Loucy (cell line): ENCODE measurements at regions not wholly inside any gene's neighbourhood (a gene's known extent, or its start where the extent isn't known, plus 50 kb on each side); places are given as distances from the start of the nearest gene placed in this dataset.

Experiments used
- H2AFZ ChIP-seq: fragments of 200-600 bp; sonication (generic); 2 replicates; pipeline ENCODE4 v1.6.0; 2016; ENCODE audit warnings: antibody characterized with exemption, mild to moderate bottlenecking, low read length, moderate library complexity
- H3F3A ChIP-seq: fragments of 200-600 bp; 2 replicates; pipeline ENCODE4 v1.6.0; 2016; ENCODE audit warnings: antibody characterized with exemption, low read depth, mild to moderate bottlenecking
- H3K27me3 ChIP-seq: fragments of 200-600 bp; sonication (generic); 2 replicates; pipeline ENCODE4 v1.6.1; 2014; ENCODE audit warnings: low read length, mild to moderate bottlenecking; ENCODE audit not compliant: insufficient read depth, poor library complexity, severe bottlenecking
- H3K36me3 ChIP-seq: fragments of 200-600 bp; sonication (generic); 2 replicates; pipeline ENCODE4 v1.6.1; 2016; ENCODE audit warnings: low read length; ENCODE audit not compliant: insufficient read depth
- H3K4me1 ChIP-seq: fragments of 200-600 bp; sonication (generic); 2 replicates; pipeline ENCODE4 v1.5.1; 2014; ENCODE audit warnings: low read length, mild to moderate bottlenecking; ENCODE audit not compliant: insufficient read depth, poor library complexity, severe bottlenecking
- H3K4me2 ChIP-seq: fragments of 200-600 bp; sonication (generic); 2 replicates; pipeline ENCODE4 v1.6.0; 2014; ENCODE audit warnings: antibody characterized with exemption, low read length, low read depth, mild to moderate bottlenecking; ENCODE audit not compliant: poor library complexity, severe bottlenecking
- H3K4me3 ChIP-seq: fragments of 200-600 bp; sonication (generic); 2 replicates; pipeline ENCODE4 v1.5.1; 2014; ENCODE audit warnings: low read length, mild to moderate bottlenecking, mixed read lengths; ENCODE audit not compliant: poor library complexity, severe bottlenecking
- H3K79me2 ChIP-seq: fragments of 200-600 bp; sonication (generic); 2 replicates; pipeline ENCODE4 v1.6.1; 2014; ENCODE audit warnings: low read length; ENCODE audit not compliant: insufficient read depth
- H3K9ac ChIP-seq: fragments of 200-600 bp; sonication (generic); 2 replicates; pipeline ENCODE4 v1.6.0; 2014; ENCODE audit warnings: mild to moderate bottlenecking, low read depth, low read length, moderate library complexity; ENCODE audit not compliant: poor library complexity, severe bottlenecking
- H3K9me2 ChIP-seq: fragments of 200-600 bp; sonication (generic); replicated peaks from 2 replicates; pipeline ENCODE4 v1.6.1; 2016; ENCODE audit warnings: low read depth, low read length, mixed read lengths
- H3K9me3 ChIP-seq: fragments of 200-600 bp; sonication (generic); 2 replicates; pipeline ENCODE4 v1.6.1; 2014; ENCODE audit warnings: mild to moderate bottlenecking, antibody characterized with exemption, low read length, low read depth; ENCODE audit not compliant: insufficient read depth
- H4K20me1 ChIP-seq: fragments of 200-600 bp; sonication (generic); 2 replicates; pipeline ENCODE4 v1.6.0; 2014; ENCODE audit warnings: antibody characterized with exemption, low read length, mild to moderate bottlenecking; ENCODE audit not compliant: insufficient read depth, poor library complexity, severe bottlenecking
- CTCF ChIP-seq: fragments of 200-600 bp; sonication (generic); conservative IDR thresholded peaks from 2 replicates; pipeline ENCODE4 v1.5.1; 2014; ENCODE audit warnings: mild to moderate bottlenecking, antibody characterized with exemption, low read length
- EZH2phosphoT487 ChIP-seq: fragments of 200-600 bp; IDR thresholded peaks from 2 replicates; pipeline ENCODE4 v1.6.1; 2018; ENCODE audit warnings: antibody characterized with exemption, mild to moderate bottlenecking, moderate library complexity, borderline replicate concordance

GRCh38 chrX:38937400-38937799, 136.1 kb downstream of the MID1IP1 start:
- no peaks in the 10 kb centered on the region for H3K9me2 ChIP-seq
- no peaks in the 10 kb centered on the region for H3K9me3 ChIP-seq
- no peaks in the 10 kb centered on the region for H3K36me3 ChIP-seq
- H2AFZ ChIP-seq, result no peak overlapping the region
- no peak overlapping the region for H3K4me2 ChIP-seq
- no peak overlapping the region for H3K4me3 ChIP-seq
- no peaks in the 10 kb centered on the region for H3K4me1 ChIP-seq
- H4K20me1 ChIP-seq, result no peaks in the 10 kb centered on the region
- no peak overlapping the region for H3K9ac ChIP-seq
- no peaks in the 10 kb centered on the region for H3F3A ChIP-seq
- no peaks in the 10 kb centered on the region for H3K79me2 ChIP-seq
- TF ChIP-seq EZH2phosphoT487 (no peak), CTCF (no peak)
- no peaks in the 10 kb centered on the region for H3K27me3 ChIP-seq

GRCh38 chrX:38937926-38938325, 136.7 kb downstream of the MID1IP1 start:
- Histone ChIP-seq H3K9me2 (no peaks in the 10 kb centered on the region), H3K4me2 (no peak overlapping the region)

GRCh38 chrX:38939067-38939466, 137.8 kb downstream of the MID1IP1 start:
- Histone ChIP-seq H3K4me3 (no peak overlapping the region), H4K20me1 (no peaks in the 10 kb centered on the region), H3K36me3 (no peaks in the 10 kb centered on the region), H3K79me2 (no peaks in the 10 kb centered on the region), H3K4me1 (no peaks in the 10 kb centered on the region), H3K9me2 (no peaks in the 10 kb centered on the region), H3F3A (no peaks in the 10 kb centered on the region), H3K27me3 (no peaks in the 10 kb centered on the region), H3K9ac (no peak overlapping the region), H3K9me3 (no peaks in the 10 kb centered on the region), H2AFZ (no peak overlapping the region), H3K4me2 (no peak overlapping the region)
- TF ChIP-seq CTCF (no peak), EZH2phosphoT487 (no peak)

More at GRCh38 chrX:38937926-38938325, 136.7 kb downstream of the MID1IP1 start:
- Histone ChIP-seq H3K4me3 (no peak overlapping the region), H3K79me2 (no peaks in the 10 kb centered on the region), H3K9me3 (no peaks in the 10 kb centered on the region), H3K4me1 (no peaks in the 10 kb centered on the region), H2AFZ (no peak overlapping the region), H3K36me3 (no peaks in the 10 kb centered on the region), H3F3A (no peaks in the 10 kb centered on the region), H3K27me3 (no peaks in the 10 kb centered on the region), H4K20me1 (no peaks in the 10 kb centered on the region), H3K9ac (no peak overlapping the region)
- no peak for TF ChIP-seq CTCF
- TF ChIP-seq EZH2phosphoT487, result no peak
